ENCODE measurements at regions not wholly inside any gene's neighbourhood (a gene's known extent, or its start where the extent isn't known, plus 50 kb on each side); places are given as distances from the start of the nearest gene placed in this dataset.

- DNase-seq (ENCODE audit: low spot score in 2 of 2) = no peak
- no peak for TF ChIP-seq CTCF (IDR thresholded peaks at IDR 0.05)
- no peak for TF ChIP-seq POLR2A (IDR thresholded peaks at IDR 0.05)
- H3K4me3 ChIP-seq (ENCODE audit: low read depth, poor library complexity, severe bottlenecking) = no peak overlapping the region
- intact Hi-C loops (cut with DNase I; ENCODE audit: low total_unique reads) = no loop called here
- 56 to 66% methylated on average over 3 of the region's 3 CpGs for WGBS, 2 donors
These were observed 104.9 kb upstream of the ZNF536 start for GRCh38 chr19:30267332-30267731.

GRCh38 chr19:30268601-30269000 lies 103.6 kb upstream of the ZNF536 start:
- H3K4me3 ChIP-seq (ENCODE audit: low read depth, poor library complexity, severe bottlenecking) = no peak overlapping the region
- intact Hi-C loops (cut with DNase I; ENCODE audit: low total_unique reads) = no loop called here
- WGBS, 2 donors = 54 to 55% methylated on average over 9 of the region's 9 CpGs
- TF ChIP-seq POLR2A (IDR thresholded peaks at IDR 0.05) (no peak), CTCF (IDR thresholded peaks at IDR 0.05) (no peak)
- DNase-seq (ENCODE audit: low spot score in 2 of 2) = no peak

- no peak for DNase-seq (ENCODE audit: low spot score in 2 of 2)
- H3K4me3 ChIP-seq (ENCODE audit: low read depth, poor library complexity, severe bottlenecking) = no peak overlapping the region
- 74 to 75% methylated on average over 9 of the region's 9 CpGs for WGBS, 2 donors
- intact Hi-C loops (cut with DNase I; ENCODE audit: low total_unique reads) = no loop called here
- TF ChIP-seq POLR2A (IDR thresholded peaks at IDR 0.05) (no peak), CTCF (IDR thresholded peaks at IDR 0.05) (no peak)
These were observed 102.5 kb upstream of the ZNF536 start for GRCh38 chr19:30269638-30270037.

GRCh38 chr19:30271816-30272215 lies 100.4 kb upstream of the ZNF536 start:
- intact Hi-C loops (cut with DNase I; ENCODE audit: low total_unique reads) = no loop called here
- TF ChIP-seq CTCF (IDR thresholded peaks at IDR 0.05) = no peak
- TF ChIP-seq POLR2A (IDR thresholded peaks at IDR 0.05) = no peak
- DNase-seq (ENCODE audit: low spot score in 2 of 2) = no peak
- H3K4me3 ChIP-seq (ENCODE audit: low read depth, poor library complexity, severe bottlenecking) = no peak overlapping the region
- WGBS, 2 donors = 62 to 72% methylated on average over 5 of the region's 5 CpGs

GRCh38 chr19:30272554-30272953 lies 99.6 kb upstream of the ZNF536 start:
- 86 to 89% methylated on average over 3 of the region's 3 CpGs for WGBS, 2 donors
- intact Hi-C loops (cut with DNase I; ENCODE audit: low total_unique reads) = no loop called here
- no peak overlapping the region for H3K4me3 ChIP-seq (ENCODE audit: low read depth, poor library complexity, severe bottlenecking)
- DNase-seq (ENCODE audit: low spot score in 2 of 2) = no peak
- no peak for TF ChIP-seq POLR2A (IDR thresholded peaks at IDR 0.05)
- no peak for TF ChIP-seq CTCF (IDR thresholded peaks at IDR 0.05)

- TF ChIP-seq POLR2A (IDR thresholded peaks at IDR 0.05) = no peak
- no peak for TF ChIP-seq CTCF (IDR thresholded peaks at IDR 0.05)
- intact Hi-C loops (cut with DNase I; ENCODE audit: low total_unique reads) = no loop called here
- DNase-seq (ENCODE audit: low spot score in 2 of 2) = no peak
- no peak overlapping the region for H3K4me3 ChIP-seq (ENCODE audit: low read depth, poor library complexity, severe bottlenecking)
- 69 to 72% methylated on average over 2 of the region's 2 CpGs for WGBS, 2 donors
These were observed 99.0 kb upstream of the ZNF536 start for GRCh38 chr19:30273184-30273583.

All from lower leg skin (tissue), 4 donors.